ENCODE measurements at regions not wholly inside any gene's neighbourhood (a gene's known extent, or its start where the extent isn't known, plus 50 kb on each side); places are given as distances from the start of the nearest gene placed in this dataset.
"Not testable (repeated sequence)": the region's sequence is repeated elsewhere in the genome, so short reads cannot be mapped to it uniquely, and the experiment has no call there.

DNA sequence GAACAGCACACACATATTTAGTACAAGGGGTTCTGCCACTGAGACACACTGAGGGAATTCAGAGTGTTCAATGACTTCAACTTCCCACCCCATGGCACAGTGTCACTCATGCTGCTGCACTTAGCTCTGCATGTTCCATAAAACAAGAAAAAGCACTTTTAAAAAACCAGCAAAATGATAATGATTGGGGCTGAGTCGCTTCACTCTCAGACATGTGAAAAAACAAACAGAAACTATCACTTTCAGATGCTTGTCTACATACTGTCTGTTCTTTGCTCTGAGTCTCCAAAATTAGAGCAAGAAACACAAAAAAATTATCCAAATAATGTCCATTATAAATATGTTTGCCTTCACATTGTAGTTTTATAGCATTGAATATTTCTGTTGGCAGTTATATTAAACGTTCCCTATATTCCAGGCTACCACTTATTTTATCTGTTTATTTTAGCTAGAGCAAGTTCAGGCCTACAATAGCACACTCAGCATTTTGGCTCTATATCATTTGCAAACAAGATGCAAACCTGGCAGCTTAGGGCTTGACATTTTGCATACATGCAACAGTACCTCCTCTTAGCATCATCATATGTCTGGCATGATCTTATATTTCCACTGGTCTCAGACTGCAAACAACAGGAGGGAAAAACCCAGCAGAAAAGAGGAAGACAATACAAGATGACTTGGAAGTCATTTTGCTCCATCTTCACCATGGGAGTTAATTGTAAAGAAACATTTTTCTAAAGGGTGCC is 398.8 kb downstream of the HACE1 start:
- TF ChIP-seq, protein P1, sequence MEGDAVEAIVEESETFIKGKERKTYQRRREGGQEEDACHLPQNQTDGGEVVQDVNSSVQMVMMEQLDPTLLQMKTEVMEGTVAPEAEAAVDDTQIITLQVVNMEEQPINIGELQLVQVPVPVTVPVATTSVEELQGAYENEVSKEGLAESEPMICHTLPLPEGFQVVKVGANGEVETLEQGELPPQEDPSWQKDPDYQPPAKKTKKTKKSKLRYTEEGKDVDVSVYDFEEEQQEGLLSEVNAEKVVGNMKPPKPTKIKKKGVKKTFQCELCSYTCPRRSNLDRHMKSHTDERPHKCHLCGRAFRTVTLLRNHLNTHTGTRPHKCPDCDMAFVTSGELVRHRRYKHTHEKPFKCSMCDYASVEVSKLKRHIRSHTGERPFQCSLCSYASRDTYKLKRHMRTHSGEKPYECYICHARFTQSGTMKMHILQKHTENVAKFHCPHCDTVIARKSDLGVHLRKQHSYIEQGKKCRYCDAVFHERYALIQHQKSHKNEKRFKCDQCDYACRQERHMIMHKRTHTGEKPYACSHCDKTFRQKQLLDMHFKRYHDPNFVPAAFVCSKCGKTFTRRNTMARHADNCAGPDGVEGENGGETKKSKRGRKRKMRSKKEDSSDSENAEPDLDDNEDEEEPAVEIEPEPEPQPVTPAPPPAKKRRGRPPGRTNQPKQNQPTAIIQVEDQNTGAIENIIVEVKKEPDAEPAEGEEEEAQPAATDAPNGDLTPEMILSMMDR (IDR thresholded peaks at IDR 0.05) = no peak
- H3K9me3 Mint-ChIP-seq = no peaks in the 10 kb centered on the region
- intact Hi-C loops (cut with micrococcal nuclease) = no loop called here
- ChIA-PET POLR2A (no interaction called here), CTCF (no interaction called here)
- no peak overlapping the region for H3K4me3 Mint-ChIP-seq
- no peak overlapping the region for H3K27ac Mint-ChIP-seq
- no peaks in the 10 kb centered on the region for H3K36me3 Mint-ChIP-seq (ENCODE audit: low read depth)
- peaks cover 2% of the 10 kb centered on the region for H3K27me3 Mint-ChIP-seq
- H3K4me1 Mint-ChIP-seq (ENCODE audit: low read depth) = no peaks in the 10 kb centered on the region
- ATAC-seq (no peak), DNase-seq (no peak)

DNA sequence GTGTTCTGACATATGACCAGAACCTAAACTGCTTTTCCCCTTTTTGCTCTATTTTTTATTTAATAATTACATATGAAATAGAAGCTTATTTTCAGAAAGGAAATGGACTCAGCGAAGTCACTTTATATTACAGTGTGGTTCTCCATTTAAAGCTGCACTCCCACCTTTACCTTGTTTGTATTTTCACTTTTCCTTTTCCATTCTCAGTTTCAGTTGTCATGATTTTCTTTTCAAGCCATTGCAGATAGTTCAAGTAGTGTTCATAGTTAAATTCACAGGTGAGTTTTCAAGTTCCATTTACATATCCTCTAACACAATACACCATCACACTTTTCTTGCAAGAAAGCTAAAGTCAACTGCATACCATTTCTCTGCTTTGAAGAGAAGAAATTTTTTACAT is 400.2 kb downstream of the HACE1 start:
- no peaks in the 10 kb centered on the region for H3K36me3 Mint-ChIP-seq (ENCODE audit: low read depth)
- TF ChIP-seq, protein P1 (IDR thresholded peaks at IDR 0.05) = no peak
- H3K27ac Mint-ChIP-seq = no peak overlapping the region
- H3K4me1 Mint-ChIP-seq (ENCODE audit: low read depth) = no peaks in the 10 kb centered on the region
- CTCF ChIA-PET = no interaction called here
- ATAC-seq (no peak), DNase-seq (no peak)
- POLR2A ChIA-PET = no interaction called here
- intact Hi-C loops (cut with micrococcal nuclease) = no loop called here
- H3K4me3 Mint-ChIP-seq = no peak overlapping the region
- H3K9me3 Mint-ChIP-seq = no peaks in the 10 kb centered on the region
- H3K27me3 Mint-ChIP-seq = no peaks in the 10 kb centered on the region

GRCh38 chr6:104449918-104450317 is 409.8 kb downstream of the HACE1 start:
- DNase-seq (no peak), ATAC-seq (no peak)
- Mint-ChIP-seq H3K9me3 (no peaks in the 10 kb centered on the region), H3K36me3 (ENCODE audit: low read depth) (no peaks in the 10 kb centered on the region), H3K27me3 (no peaks in the 10 kb centered on the region), H3K27ac (no peak overlapping the region), H3K4me3 (no peak overlapping the region), H3K4me1 (ENCODE audit: low read depth) (no peaks in the 10 kb centered on the region)
- CTCF ChIA-PET = no interaction called here
- intact Hi-C loops (cut with micrococcal nuclease) = no loop called here
- TF ChIP-seq, protein P1 (IDR thresholded peaks at IDR 0.05) = no peak
- POLR2A ChIA-PET = no interaction called here

DNA sequence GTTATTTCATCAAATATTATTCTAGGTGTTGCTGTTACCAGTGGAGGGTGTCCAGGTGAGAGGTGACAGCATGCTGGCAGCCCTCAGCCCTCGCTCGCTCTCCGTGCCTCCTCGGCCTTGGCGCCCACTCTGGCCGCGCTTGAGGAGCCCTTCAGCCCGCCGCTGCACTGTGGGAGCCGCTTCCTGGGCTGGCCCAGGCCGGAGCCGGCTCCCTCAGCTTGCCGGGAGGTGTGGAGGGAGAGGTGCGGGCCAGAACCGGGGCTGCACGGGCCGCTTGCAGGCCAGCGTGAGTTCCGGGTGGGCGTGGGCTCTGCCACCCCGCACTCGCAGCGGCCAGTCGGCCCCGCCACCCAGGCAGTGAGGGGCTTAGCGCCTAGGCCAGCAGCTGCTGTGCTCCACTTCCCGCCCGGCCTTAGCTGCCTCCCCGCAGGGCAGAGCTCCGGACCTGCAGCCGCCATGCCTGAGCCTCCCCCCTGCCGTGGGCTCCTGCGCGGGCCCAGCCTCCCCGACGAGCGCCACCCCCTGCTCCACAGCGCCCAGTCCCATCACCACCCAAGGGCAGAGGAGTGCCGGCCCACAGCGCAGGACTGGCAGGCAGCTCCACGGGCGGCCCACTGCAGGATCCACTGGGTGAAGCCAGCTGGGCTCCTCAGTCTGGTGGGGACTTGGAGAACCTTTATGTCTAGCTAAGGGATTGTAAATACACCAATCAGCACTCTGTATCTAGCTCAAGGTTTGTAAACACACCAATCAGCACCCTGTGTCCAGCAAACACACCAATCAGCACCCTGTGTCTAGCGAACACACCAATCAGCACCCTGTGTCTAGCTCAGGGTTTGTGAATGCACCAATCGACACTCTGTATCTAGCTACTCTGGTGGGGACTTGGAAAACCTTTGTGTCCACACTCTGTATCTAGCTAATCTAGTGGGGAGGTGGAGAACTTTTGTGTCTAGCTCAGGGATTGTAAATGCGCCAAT is 413.3 kb downstream of the HACE1 start:
- H3K4me1 Mint-ChIP-seq (ENCODE audit: low read depth); H3K27ac Mint-ChIP-seq; POLR2A ChIA-PET; H3K36me3 Mint-ChIP-seq (ENCODE audit: low read depth); CTCF ChIA-PET; H3K27me3 Mint-ChIP-seq; DNase-seq; H3K9me3 Mint-ChIP-seq; ATAC-seq; H3K4me3 Mint-ChIP-seq; intact Hi-C loops (cut with micrococcal nuclease): not testable (repeated sequence)

DNA sequence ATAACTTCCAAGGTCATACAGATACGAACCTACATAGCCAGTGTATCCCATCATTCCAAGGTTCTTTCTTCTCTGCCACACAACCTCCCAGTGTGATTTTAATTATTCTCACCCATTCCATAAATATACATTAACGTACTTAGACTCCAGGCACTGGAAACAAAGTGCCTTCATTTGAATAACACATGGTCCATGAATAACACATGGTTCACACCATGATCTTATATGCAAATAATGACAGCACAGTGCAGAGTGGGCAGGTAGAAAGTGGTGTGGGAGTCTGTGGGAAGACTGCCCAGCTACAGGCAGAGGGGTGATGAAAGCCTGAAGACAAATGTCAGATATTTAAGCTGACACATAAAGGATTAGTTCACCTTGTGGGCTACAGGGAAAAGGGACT is 425.2 kb downstream of the HACE1 start:
- no peaks in the 10 kb centered on the region for H3K4me1 Mint-ChIP-seq (ENCODE audit: low read depth)
- no peak overlapping the region for H3K27ac Mint-ChIP-seq
- DNase-seq (no peak), ATAC-seq (no peak)
- TF ChIP-seq, protein P1 (IDR thresholded peaks at IDR 0.05) = no peak
- ChIA-PET CTCF (no interaction called here), POLR2A (no interaction called here)
- peaks cover 4% of the 10 kb centered on the region for H3K27me3 Mint-ChIP-seq
- H3K36me3 Mint-ChIP-seq (ENCODE audit: low read depth) = no peaks in the 10 kb centered on the region
- no peaks in the 10 kb centered on the region for H3K9me3 Mint-ChIP-seq
- intact Hi-C loops (cut with micrococcal nuclease) = no loop called here
- no peak overlapping the region for H3K4me3 Mint-ChIP-seq

Data from activated CD8-positive, alpha-beta T cell treated with anti-CD3 and anti-CD28 coated beads for 36 hours (primary cell).